ENCODE measurements at regions not wholly inside any gene's neighbourhood (a gene's known extent, or its start where the extent isn't known, plus 50 kb on each side); places are given as distances from the start of the nearest gene placed in this dataset.

GRCh38 chr18:30359521-30359920, 683.0 kb downstream of the DSC3 start:
- TF ChIP-seq CTCF (IDR thresholded peaks at IDR 0.05; ENCODE audit: low read depth, low read length), result no peak
- DNase-seq (ENCODE audit: extremely low read depth, low read depth), result no peak

- no peak for DNase-seq (ENCODE audit: extremely low read depth, low read depth)
- TF ChIP-seq CTCF (IDR thresholded peaks at IDR 0.05; ENCODE audit: low read depth, low read length), result no peak
Measured at GRCh38 chr18:30358555-30358954, 684.0 kb downstream of the DSC3 start.

GRCh38 chr18:30352551-30353168, 689.9 kb downstream of the DSC3 start:
- DNase-seq (ENCODE audit: extremely low read depth, low read depth), result no peak
- TF ChIP-seq CTCF (IDR thresholded peaks at IDR 0.05; ENCODE audit: low read depth, low read length), result no peak

- DNase-seq (ENCODE audit: extremely low read depth, low read depth), result no peak
- TF ChIP-seq CTCF (IDR thresholded peaks at IDR 0.05; ENCODE audit: low read depth, low read length), result no peak
Measured at GRCh38 chr18:30350263-30350662, 692.3 kb downstream of the DSC3 start.

GRCh38 chr18:30343090-30343489, 699.5 kb downstream of the DSC3 start:
- DNase-seq (ENCODE audit: extremely low read depth, low read depth), result no peak
- no peak for TF ChIP-seq CTCF (IDR thresholded peaks at IDR 0.05; ENCODE audit: low read depth, low read length)

- no peak for DNase-seq (ENCODE audit: extremely low read depth, low read depth)
- no peak for TF ChIP-seq CTCF (IDR thresholded peaks at IDR 0.05; ENCODE audit: low read depth, low read length)
Measured at GRCh38 chr18:30342675-30343074, 699.9 kb downstream of the DSC3 start.

GRCh38 chr18:30334781-30335180, 707.8 kb downstream of the DSC3 start:
- TF ChIP-seq CTCF (IDR thresholded peaks at IDR 0.05; ENCODE audit: low read depth, low read length), result no peak
- DNase-seq (ENCODE audit: extremely low read depth, low read depth), result no peak
